ENCODE measurements at regions not wholly inside any gene's neighbourhood (a gene's known extent, or its start where the extent isn't known, plus 50 kb on each side); places are given as distances from the start of the nearest gene placed in this dataset.

GRCh38 chr16:80105160-80105559, 435.6 kb upstream of the DYNLRB2 start:
- H3K4me3 ChIP-seq (ENCODE audit: low read depth, low read length): no peak overlapping the region
- H3K27me3 ChIP-seq (ENCODE audit: control insufficient read depth, insufficient read depth, low read length): no peaks in the 10 kb centered on the region
- ChIA-PET CTCF (no interaction called here), POLR2A (no interaction called here)
- TF ChIP-seq CTCF (IDR thresholded peaks at IDR 0.05; ENCODE audit: insufficient read depth, low read depth, low read length): no peak
- no peak for DNase-seq (ENCODE audit: low read depth)
- H3K36me3 ChIP-seq (ENCODE audit: control insufficient read depth, insufficient read depth, low read length): no peaks in the 10 kb centered on the region

- Histone ChIP-seq H3K27me3 (ENCODE audit: control insufficient read depth, insufficient read depth, low read length) (no peaks in the 10 kb centered on the region), H3K36me3 (ENCODE audit: control insufficient read depth, insufficient read depth, low read length) (no peaks in the 10 kb centered on the region), H3K4me3 (ENCODE audit: low read depth, low read length) (no peak overlapping the region)
- no peak for DNase-seq (ENCODE audit: low read depth)
- no peak for TF ChIP-seq CTCF (IDR thresholded peaks at IDR 0.05; ENCODE audit: insufficient read depth, low read depth, low read length)
- ChIA-PET CTCF (no interaction called here), POLR2A (interaction anchor here (0.5 kb wide), 1 partner anchor 390 kb away, joined by 3 read pairs; no protein-coding TSS in a partner anchor)
These were observed 436.4 kb upstream of the DYNLRB2 start for GRCh38 chr16:80104401-80104800.

- no peak for DNase-seq (ENCODE audit: low read depth)
- Histone ChIP-seq H3K4me3 (ENCODE audit: low read depth, low read length) (no peak overlapping the region), H3K27me3 (ENCODE audit: control insufficient read depth, insufficient read depth, low read length) (no peaks in the 10 kb centered on the region), H3K36me3 (ENCODE audit: control insufficient read depth, insufficient read depth, low read length) (no peaks in the 10 kb centered on the region)
- CTCF ChIA-PET: no interaction called here
- POLR2A ChIA-PET: no interaction called here
- TF ChIP-seq CTCF (IDR thresholded peaks at IDR 0.05; ENCODE audit: insufficient read depth, low read depth, low read length): no peak
These were observed 437.3 kb upstream of the DYNLRB2 start for GRCh38 chr16:80103463-80103862.

- CTCF ChIA-PET: no interaction called here
- no peak for TF ChIP-seq CTCF (IDR thresholded peaks at IDR 0.05; ENCODE audit: insufficient read depth, low read depth, low read length)
- no peak for DNase-seq (ENCODE audit: low read depth)
- no peaks in the 10 kb centered on the region for H3K27me3 ChIP-seq (ENCODE audit: control insufficient read depth, insufficient read depth, low read length)
- no peak overlapping the region for H3K4me3 ChIP-seq (ENCODE audit: low read depth, low read length)
- no peaks in the 10 kb centered on the region for H3K36me3 ChIP-seq (ENCODE audit: control insufficient read depth, insufficient read depth, low read length)
- POLR2A ChIA-PET: no interaction called here
These were observed 439.8 kb upstream of the DYNLRB2 start for GRCh38 chr16:80100846-80101451.

GRCh38 chr16:80100186-80100585, 440.6 kb upstream of the DYNLRB2 start:
- H3K4me3 ChIP-seq (ENCODE audit: low read depth, low read length): no peak overlapping the region
- no peak for TF ChIP-seq CTCF (IDR thresholded peaks at IDR 0.05; ENCODE audit: insufficient read depth, low read depth, low read length)
- ChIA-PET CTCF (no interaction called here), POLR2A (no interaction called here)
- no peak for DNase-seq (ENCODE audit: low read depth)
- H3K36me3 ChIP-seq (ENCODE audit: control insufficient read depth, insufficient read depth, low read length): no peaks in the 10 kb centered on the region
- H3K27me3 ChIP-seq (ENCODE audit: control insufficient read depth, insufficient read depth, low read length): no peaks in the 10 kb centered on the region

All from BJ (cell line).